ENCODE measurements at regions not wholly inside any gene's neighbourhood (a gene's known extent, or its start where the extent isn't known, plus 50 kb on each side); places are given as distances from the start of the nearest gene placed in this dataset.

GRCh38 chr2:39855856-39856255 is 76.8 kb upstream of the THUMPD2 start:
- no peak for TF ChIP-seq CTCF (IDR thresholded peaks at IDR 0.05)
- TF ChIP-seq POLR2A (IDR thresholded peaks at IDR 0.05) = no peak
- TF ChIP-seq EP300 (IDR thresholded peaks at IDR 0.05) = no peak

Data from stomach (tissue), 4 donors.